ENCODE measurements at regions not wholly inside any gene's neighbourhood (a gene's known extent, or its start where the extent isn't known, plus 50 kb on each side); places are given as distances from the start of the nearest gene placed in this dataset.
"Not testable (repeated sequence)": the region's sequence is repeated elsewhere in the genome, so short reads cannot be mapped to it uniquely, and the experiment has no call there.

GRCh38 chr4:101649790-101650515, 140.6 kb upstream of the BANK1 start:
- no peak for DNase-seq

GRCh38 chr4:101647710-101648034, 142.9 kb upstream of the BANK1 start:
- DNase-seq = no peak
- TF ChIP-seq POLR2A (IDR thresholded peaks at IDR 0.05; ENCODE audit: low read length) (no peak), GATA1 (IDR thresholded peaks at IDR 0.05; ENCODE audit: low read depth, low read length) (no peak)

More at GRCh38 chr4:101649790-101650515, 140.6 kb upstream of the BANK1 start:
- TF ChIP-seq GATA1 (IDR thresholded peaks at IDR 0.05; ENCODE audit: low read depth, low read length) = no peak
- TF ChIP-seq POLR2A (IDR thresholded peaks at IDR 0.05; ENCODE audit: low read length) = no peak

- no peak for DNase-seq
- no peak for TF ChIP-seq POLR2A (IDR thresholded peaks at IDR 0.05; ENCODE audit: low read length)
- TF ChIP-seq GATA1 (IDR thresholded peaks at IDR 0.05; ENCODE audit: low read depth, low read length) = no peak
These were observed 146.0 kb upstream of the BANK1 start for GRCh38 chr4:101644516-101644915.

- TF ChIP-seq GATA1 (IDR thresholded peaks at IDR 0.05; ENCODE audit: low read depth, low read length) (no peak), POLR2A (IDR thresholded peaks at IDR 0.05; ENCODE audit: low read length) (no peak)
- no peak for DNase-seq
These were observed 147.2 kb upstream of the BANK1 start for GRCh38 chr4:101643186-101643837.

- DNase-seq = not testable (repeated sequence)
These were observed 157.8 kb upstream of the BANK1 start for GRCh38 chr4:101632766-101633165.

- TF ChIP-seq GATA1 (IDR thresholded peaks at IDR 0.05; ENCODE audit: low read depth, low read length) = no peak
- no peak for TF ChIP-seq POLR2A (IDR thresholded peaks at IDR 0.05; ENCODE audit: low read length)
- no peak for DNase-seq
These were observed 160.1 kb upstream of the BANK1 start for GRCh38 chr4:101630319-101630986.

- DNase-seq = no peak
- TF ChIP-seq GATA1 (IDR thresholded peaks at IDR 0.05; ENCODE audit: low read depth, low read length) (no peak), POLR2A (IDR thresholded peaks at IDR 0.05; ENCODE audit: low read length) (no peak)
These were observed 169.4 kb upstream of the BANK1 start for GRCh38 chr4:101621120-101621519.

- no peak for DNase-seq
- no peak for TF ChIP-seq GATA1 (IDR thresholded peaks at IDR 0.05; ENCODE audit: low read depth, low read length)
- no peak for TF ChIP-seq POLR2A (IDR thresholded peaks at IDR 0.05; ENCODE audit: low read length)
These were observed 174.9 kb upstream of the BANK1 start for GRCh38 chr4:101615652-101616051.

GRCh38 chr4:101606989-101607388, 183.5 kb upstream of the BANK1 start:
- DNase-seq = not testable (repeated sequence)

- no peak for DNase-seq
- TF ChIP-seq POLR2A (IDR thresholded peaks at IDR 0.05; ENCODE audit: low read length) (no peak), GATA1 (IDR thresholded peaks at IDR 0.05; ENCODE audit: low read depth, low read length) (no peak)
These were observed 185.6 kb upstream of the BANK1 start for GRCh38 chr4:101604976-101605375.

- no peak for TF ChIP-seq POLR2A (IDR thresholded peaks at IDR 0.05; ENCODE audit: low read length)
- TF ChIP-seq GATA1 (IDR thresholded peaks at IDR 0.05; ENCODE audit: low read depth, low read length) = no peak
- no peak for DNase-seq
These were observed 190.2 kb upstream of the BANK1 start for GRCh38 chr4:101600287-101600686.

GRCh38 chr4:101599620-101600019, 190.9 kb upstream of the BANK1 start:
- TF ChIP-seq GATA1 (IDR thresholded peaks at IDR 0.05; ENCODE audit: low read depth, low read length) = no peak
- no peak for TF ChIP-seq POLR2A (IDR thresholded peaks at IDR 0.05; ENCODE audit: low read length)
- DNase-seq = no peak

- DNase-seq = peak; percentile 14 to 37
These were observed 193.6 kb upstream of the BANK1 start for GRCh38 chr4:101596781-101597552.

GRCh38 chr4:101594588-101594987, 195.9 kb upstream of the BANK1 start:
- DNase-seq = no peak
- TF ChIP-seq GATA1 (IDR thresholded peaks at IDR 0.05; ENCODE audit: low read depth, low read length) = no peak
- TF ChIP-seq POLR2A (IDR thresholded peaks at IDR 0.05; ENCODE audit: low read length) = no peak

More at GRCh38 chr4:101596781-101597552, 193.6 kb upstream of the BANK1 start:
- TF ChIP-seq GATA1 (IDR thresholded peaks at IDR 0.05; ENCODE audit: low read depth, low read length) (no peak), POLR2A (IDR thresholded peaks at IDR 0.05; ENCODE audit: low read length) (no peak)
